ENCODE measurements at regions not wholly inside any gene's neighbourhood (a gene's known extent, or its start where the extent isn't known, plus 50 kb on each side); places are given as distances from the start of the nearest gene placed in this dataset.
"Not testable (repeated sequence)": the region's sequence is repeated elsewhere in the genome, so short reads cannot be mapped to it uniquely, and the experiment has no call there.

- DNase-seq (ENCODE audit: low read depth): no peak
Observed at GRCh38 chr3:30299674-30300385, 306.6 kb upstream of the TGFBR2 start.

- no peak for DNase-seq (ENCODE audit: low read depth)
Observed at GRCh38 chr3:30300809-30301208, 305.6 kb upstream of the TGFBR2 start.

DNA sequence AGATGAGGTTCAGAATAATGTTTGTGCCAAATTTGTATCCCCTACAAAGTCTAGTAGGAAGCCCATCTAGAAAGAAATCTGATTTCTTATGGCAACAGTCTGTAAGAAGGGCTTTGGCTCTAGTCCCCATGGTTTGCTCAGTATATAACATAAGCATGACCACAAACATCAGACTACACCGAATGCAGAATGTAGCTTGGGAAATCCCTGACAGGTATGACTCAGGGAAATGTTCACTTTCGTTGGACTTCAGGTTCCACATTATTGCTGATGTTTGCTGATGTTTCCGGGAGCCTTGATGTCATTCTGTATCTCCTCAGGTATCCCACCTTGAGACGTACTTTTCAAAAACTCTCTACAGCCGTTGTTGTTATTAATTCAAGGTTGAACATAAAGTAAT is 304.4 kb upstream of the TGFBR2 start:
- no peak for DNase-seq (ENCODE audit: low read depth)

- no peak for DNase-seq (ENCODE audit: low read depth)
Observed at GRCh38 chr3:30303770-30304169, 302.6 kb upstream of the TGFBR2 start.

DNA sequence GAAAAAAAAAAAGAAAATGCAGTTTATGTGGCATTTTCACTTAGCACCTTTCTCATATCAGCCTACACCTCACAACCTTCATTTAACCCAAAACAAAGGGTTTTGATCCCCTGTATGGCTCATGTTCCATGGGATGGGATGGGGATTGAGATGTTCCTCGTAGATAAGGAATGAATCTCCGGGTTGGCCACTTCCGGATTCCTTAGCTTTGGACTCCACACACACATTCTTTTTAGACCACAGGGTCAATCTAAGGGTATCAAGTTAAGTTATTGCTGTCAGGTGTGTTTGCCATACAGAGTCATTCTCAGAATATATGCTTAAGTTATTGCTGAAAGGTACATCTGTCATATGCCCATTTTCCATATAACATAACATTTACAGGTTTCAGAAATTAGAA is 301.4 kb upstream of the TGFBR2 start:
- no peak for DNase-seq (ENCODE audit: low read depth)

DNA sequence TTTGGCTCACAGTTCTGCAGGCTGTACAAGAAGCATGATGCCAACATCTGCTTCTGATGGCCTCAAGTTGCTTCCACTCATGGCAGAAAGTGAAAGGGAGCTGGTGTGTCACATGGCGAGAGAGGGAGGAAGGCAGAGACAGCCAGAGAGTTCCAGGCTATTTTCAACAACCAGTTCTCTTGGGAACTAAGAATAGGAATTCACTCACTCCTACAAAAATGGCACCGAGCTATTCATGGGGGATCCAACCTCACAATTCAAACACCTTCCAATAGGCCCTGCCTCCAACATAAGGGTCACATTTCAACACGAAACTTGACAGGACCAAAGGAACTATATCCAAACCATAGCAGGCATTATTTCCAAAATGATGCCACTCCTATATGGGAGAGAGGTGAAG is 299.5 kb upstream of the TGFBR2 start:
- no peak for DNase-seq (ENCODE audit: low read depth)

DNA sequence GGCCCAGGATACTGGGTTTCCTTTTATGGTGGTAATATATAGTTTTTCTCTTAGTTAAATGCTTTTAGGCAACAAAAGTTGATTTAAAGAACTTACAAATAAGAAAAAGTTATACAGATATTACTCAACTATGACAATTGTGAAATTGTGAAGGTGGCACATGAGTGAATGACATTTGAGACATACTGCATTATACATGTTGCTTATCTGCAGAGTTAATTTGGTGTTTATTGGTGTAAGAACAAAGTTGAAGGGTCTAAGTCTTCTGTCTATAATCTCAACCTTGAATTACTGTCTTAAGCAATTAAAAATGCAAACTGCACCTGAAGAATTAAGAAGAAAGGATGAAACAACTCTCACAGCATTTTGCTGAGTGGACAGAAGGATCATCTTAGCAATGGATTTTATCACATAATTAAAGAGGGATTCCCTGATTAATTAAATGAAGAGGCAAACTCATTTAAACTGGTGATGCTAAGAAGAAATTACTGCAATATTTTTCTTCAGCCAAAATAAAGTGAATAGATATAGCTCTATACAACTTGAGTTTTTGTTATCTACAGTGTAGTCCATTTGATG is 298.9 kb upstream of the TGFBR2 start:
- no peak for DNase-seq (ENCODE audit: low read depth)

GRCh38 chr3:30308131-30308530 is 298.3 kb upstream of the TGFBR2 start:
- DNase-seq (ENCODE audit: low read depth): peak; percentile 57

GRCh38 chr3:30309961-30310954 is 296.1 kb upstream of the TGFBR2 start:
- no peak for DNase-seq (ENCODE audit: low read depth)

- DNase-seq (ENCODE audit: low read depth): no peak
Observed at GRCh38 chr3:30311781-30312180, 294.6 kb upstream of the TGFBR2 start.

GRCh38 chr3:30313840-30314239 is 292.6 kb upstream of the TGFBR2 start:
- DNase-seq (ENCODE audit: low read depth): no peak

GRCh38 chr3:30314757-30315325 is 291.6 kb upstream of the TGFBR2 start:
- DNase-seq (ENCODE audit: low read depth): no peak

- DNase-seq (ENCODE audit: low read depth): no peak
Observed at GRCh38 chr3:30315447-30315846, 291.0 kb upstream of the TGFBR2 start.

DNA sequence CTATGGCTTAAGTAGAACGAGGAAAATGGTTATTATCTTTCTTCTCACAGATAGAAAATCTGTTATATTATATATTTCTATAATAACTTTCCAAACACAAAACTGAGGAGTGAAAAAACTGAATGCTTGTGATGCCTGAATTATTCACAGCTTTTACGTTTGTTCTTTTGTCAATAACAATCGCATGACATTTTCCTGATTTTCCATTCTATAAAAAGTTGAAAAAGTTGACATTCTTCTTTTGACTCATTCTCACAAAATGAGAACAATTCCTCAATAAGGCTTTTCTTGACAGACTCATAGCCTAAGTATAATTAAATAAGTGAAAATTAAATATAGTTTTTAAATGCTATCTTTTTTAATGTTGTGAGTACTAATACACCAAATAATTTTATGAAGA is 288.8 kb upstream of the TGFBR2 start:
- no peak for DNase-seq (ENCODE audit: low read depth)

- no peak for DNase-seq (ENCODE audit: low read depth)
Observed at GRCh38 chr3:30318110-30318509, 288.3 kb upstream of the TGFBR2 start.

DNA sequence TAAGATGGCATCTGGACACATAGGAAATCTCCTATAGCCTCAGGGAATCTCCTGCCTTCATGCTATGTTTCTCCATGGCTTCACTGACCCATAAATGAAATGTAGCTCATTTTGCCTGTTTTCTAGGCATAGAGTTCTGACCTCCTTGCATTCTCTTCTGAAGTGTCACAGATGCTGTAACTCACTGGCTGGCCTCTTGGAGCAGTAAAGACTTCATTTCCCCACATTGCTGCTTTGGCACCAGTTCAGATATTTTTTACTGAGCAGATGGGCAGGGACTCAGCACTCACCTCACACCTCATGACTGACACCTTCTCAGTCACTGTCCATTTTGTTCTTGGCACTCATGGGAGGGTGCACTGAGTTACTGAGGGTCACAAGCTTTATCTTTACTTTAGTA is 286.7 kb upstream of the TGFBR2 start:
- DNase-seq (ENCODE audit: low read depth): no peak

GRCh38 chr3:30320392-30320791 is 286.0 kb upstream of the TGFBR2 start:
- DNase-seq (ENCODE audit: low read depth): no peak

GRCh38 chr3:30321065-30321464 is 285.3 kb upstream of the TGFBR2 start:
- no peak for DNase-seq (ENCODE audit: low read depth)

- not testable (repeated sequence) for DNase-seq (ENCODE audit: low read depth)
Observed at GRCh38 chr3:30323649-30324048, 282.8 kb upstream of the TGFBR2 start.

DNA sequence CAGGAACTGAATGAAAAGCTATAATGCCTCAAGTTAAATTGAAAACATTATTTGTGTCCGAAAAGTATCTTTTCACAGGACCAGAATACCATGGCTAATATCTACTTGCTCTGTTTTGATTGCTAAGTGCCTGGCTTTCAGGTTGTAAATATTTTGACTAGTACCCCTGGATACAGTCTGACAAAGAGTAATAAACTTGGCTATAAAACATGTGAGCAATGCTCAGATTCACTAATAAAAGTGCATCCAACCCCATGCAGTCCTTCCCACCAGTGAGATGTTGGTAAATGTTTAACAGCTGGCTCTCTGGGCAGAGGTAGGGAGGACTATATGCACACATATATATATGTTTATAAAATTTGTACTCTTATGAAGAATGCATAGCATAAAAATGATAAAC is 281.8 kb upstream of the TGFBR2 start:
- DNase-seq (ENCODE audit: low read depth): no peak

DNA sequence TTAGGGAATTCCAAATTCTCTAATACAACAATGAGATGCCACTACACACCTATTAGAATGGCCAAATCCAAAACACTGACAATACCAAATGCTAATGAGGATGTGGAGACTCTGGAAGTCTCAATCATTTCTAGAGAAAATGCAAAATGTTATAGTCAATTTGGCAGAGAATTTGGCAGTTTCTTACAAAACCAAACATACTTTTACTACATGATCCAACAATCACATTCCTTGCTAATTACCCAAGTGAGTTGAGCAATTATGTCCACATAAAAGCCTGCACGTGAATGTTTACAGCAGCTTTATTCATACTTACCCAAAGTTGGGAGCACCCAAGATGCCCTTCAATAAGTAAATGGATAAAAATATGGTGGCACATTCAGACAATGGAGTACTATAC is 278.4 kb upstream of the TGFBR2 start:
- not testable (repeated sequence) for DNase-seq (ENCODE audit: low read depth)

DNA sequence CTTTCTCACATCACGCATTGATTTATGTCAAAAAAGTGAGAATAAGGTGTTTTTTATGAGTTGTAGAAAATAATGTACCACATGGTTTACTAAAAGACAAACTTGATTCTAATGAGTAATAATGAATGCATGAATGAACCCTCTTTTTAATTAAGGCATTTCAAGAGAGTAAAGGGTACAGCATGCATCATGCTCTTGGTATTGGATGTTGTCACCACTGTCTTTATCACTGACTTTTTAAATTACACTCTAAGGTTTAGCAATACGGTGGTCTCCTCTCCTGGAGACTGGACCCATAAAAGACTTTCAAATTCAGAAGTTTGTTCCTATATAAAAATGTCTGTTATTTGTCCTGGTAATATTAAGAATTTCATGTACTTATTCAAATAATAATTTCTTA is 277.5 kb upstream of the TGFBR2 start:
- not testable (repeated sequence) for DNase-seq (ENCODE audit: low read depth)

DNA sequence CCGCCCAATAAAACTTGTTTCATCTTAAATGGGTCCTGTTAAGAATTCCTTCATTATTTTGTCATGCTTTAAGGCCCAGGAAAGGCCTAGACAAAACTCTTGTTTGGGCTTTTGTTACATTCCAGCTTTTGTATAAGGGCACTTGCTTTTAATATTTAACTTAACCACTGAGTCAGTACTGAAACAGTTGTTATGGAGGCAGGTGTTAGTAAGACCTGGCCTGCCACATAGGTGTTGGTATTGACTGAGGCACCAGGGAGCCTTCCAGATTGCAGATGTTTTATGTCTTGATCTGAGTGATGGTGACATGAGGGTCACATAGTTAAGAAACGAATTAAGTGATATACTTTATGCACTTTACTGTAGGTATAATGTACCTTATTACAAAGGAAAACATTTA is 274.9 kb upstream of the TGFBR2 start:
- no peak for DNase-seq (ENCODE audit: low read depth)

All from stromal cell of bone marrow (primary cell).